WTC11 (cell line): ENCODE measurements at regions not wholly inside any gene's neighbourhood (a gene's known extent, or its start where the extent isn't known, plus 50 kb on each side); places are given as distances from the start of the nearest gene placed in this dataset.

Source experiments
- ATAC-seq: fragments of 200-7000 bp; cut with Tn5 transposase; 2 replicates; pipeline ENCODE4 v1.10.0; 2021; ENCODE audit warnings: mild to moderate bottlenecking, moderate library complexity
- CTCF ChIA-PET: fragments of 300-600 bp; sonication (Branson Sonifier 250); formaldehyde crosslinking; loops from one replicate; lab custom pipeline; 2021; ENCODE audit warnings: antibody characterized with exemption; lab: Charles Lee
- POLR2A ChIA-PET: fragments of 350-600 bp; sonication (Branson Sonifier 250); formaldehyde crosslinking; loops from one replicate; lab custom pipeline; 2021; ENCODE audit warnings: antibody characterized with exemption; lab: Charles Lee
- DNase-seq: peaks from one replicate; pipeline ENCODE4 v3.0.0; 2021; ENCODE audit warnings: low spot score
- H3K27ac Mint-ChIP-seq: 2 replicates; pipeline ENCODE4 v1.8.0; 2021; ENCODE audit warnings: mixed read lengths
- H3K27me3 Mint-ChIP-seq: 2 replicates; pipeline ENCODE4 v1.8.0; 2021; ENCODE audit warnings: low read depth, mild to moderate bottlenecking, moderate library complexity, mixed read lengths
- H3K36me3 Mint-ChIP-seq: 2 replicates; pipeline ENCODE4 v1.8.0; 2021; ENCODE audit warnings: mixed read lengths
- H3K4me1 Mint-ChIP-seq: 2 replicates; pipeline ENCODE4 v1.8.0; 2022; ENCODE audit warnings: mixed read lengths
- H3K4me3 Mint-ChIP-seq: 2 replicates; pipeline ENCODE4 v1.8.0; 2021; ENCODE audit warnings: mild to moderate bottlenecking, moderate library complexity, mixed read lengths
- H3K9me3 Mint-ChIP-seq: 2 replicates; pipeline ENCODE4 v1.8.0; 2021; ENCODE audit warnings: mixed read lengths
- CREB1 ChIP-seq: sonication (generic); formaldehyde crosslinking; IDR thresholded peaks from 2 replicates; pipeline ENCODE4 v1.8.0; 2023; ENCODE audit warnings: mild to moderate bottlenecking, missing genetic modification reagents
- CREM ChIP-seq: sonication (generic); formaldehyde crosslinking; IDR thresholded peaks from 2 replicates; pipeline ENCODE4 v1.8.1; 2022; ENCODE audit warnings: mild to moderate bottlenecking, missing genetic modification reagents, moderate library complexity
- ELF4 ChIP-seq: sonication (generic); formaldehyde crosslinking; IDR thresholded peaks from 2 replicates; pipeline ENCODE4 v1.8.1; 2022; ENCODE audit warnings: low read depth, mild to moderate bottlenecking, moderate library complexity, missing genetic modification reagents
- ESRRA ChIP-seq: sonication (generic); formaldehyde crosslinking; IDR thresholded peaks from 2 replicates; pipeline ENCODE4 v1.8.1; 2022; ENCODE audit warnings: mild to moderate bottlenecking, missing genetic modification reagents, borderline replicate concordance
- ETV6 ChIP-seq: sonication (generic); formaldehyde crosslinking; IDR thresholded peaks from 2 replicates; pipeline ENCODE4 v1.8.1; 2022; ENCODE audit warnings: mild to moderate bottlenecking, missing genetic modification reagents
- FOXK1 ChIP-seq: sonication (generic); formaldehyde crosslinking; IDR thresholded peaks from 2 replicates; pipeline ENCODE4 v1.8.0; 2022; ENCODE audit warnings: mild to moderate bottlenecking, moderate library complexity, missing genetic modification reagents
- NR1H2 ChIP-seq: sonication (generic); formaldehyde crosslinking; IDR thresholded peaks from 2 replicates; pipeline ENCODE4 v1.9.0; 2021; ENCODE audit warnings: mild to moderate bottlenecking, moderate library complexity, missing genetic modification reagents
- SP1 ChIP-seq: sonication (generic); formaldehyde crosslinking; conservative IDR thresholded peaks from 2 replicates; pipeline ENCODE4 v1.8.1; 2022; ENCODE audit warnings: missing genetic modification reagents
- TEAD4 ChIP-seq: sonication (generic); formaldehyde crosslinking; IDR thresholded peaks from 2 replicates; pipeline ENCODE4 v1.8.0; 2022; ENCODE audit warnings: mild to moderate bottlenecking, missing genetic modification reagents
- TP53 ChIP-seq: sonication (generic); formaldehyde crosslinking; IDR thresholded peaks from 2 replicates; pipeline ENCODE4 v1.8.1; 2023; ENCODE audit warnings: mild to moderate bottlenecking, missing genetic modification reagents
- USF2 ChIP-seq: sonication (generic); formaldehyde crosslinking; IDR thresholded peaks from 2 replicates; pipeline ENCODE4 v1.8.1; 2023; ENCODE audit warnings: mild to moderate bottlenecking, missing genetic modification reagents, moderate library complexity
- ZBTB21 ChIP-seq: sonication (generic); formaldehyde crosslinking; IDR thresholded peaks from 2 replicates; pipeline ENCODE4 v1.8.1; 2023; ENCODE audit warnings: mild to moderate bottlenecking, missing genetic modification reagents, borderline replicate concordance
- ZMAT4 ChIP-seq: fragments of 250-450 bp; sonication (Bioruptor Pico); IDR thresholded peaks from 2 replicates; pipeline ENCODE4 v1.9.0; 2021; ENCODE audit warnings: mild to moderate bottlenecking
- ZNF317 ChIP-seq: sonication (generic); formaldehyde crosslinking; IDR thresholded peaks from 2 replicates; pipeline ENCODE4 v1.8.1; 2023; ENCODE audit warnings: low read depth, mild to moderate bottlenecking, moderate library complexity, missing genetic modification reagents, borderline replicate concordance
- ZSCAN18 ChIP-seq: fragments of 250-450 bp; sonication (Bioruptor Pico); IDR thresholded peaks from 2 replicates; pipeline ENCODE4 v2.1.2; 2022; ENCODE audit warnings: mild to moderate bottlenecking, moderate library complexity
- TF ChIP-seq, protein P1 (sequence below): sonication (generic); formaldehyde crosslinking; IDR thresholded peaks from 2 replicates; pipeline ENCODE4 v1.8.0; 2022; ENCODE audit warnings: missing genetic modification reagents
- TF ChIP-seq, protein P2 (sequence below): sonication (generic); formaldehyde crosslinking; IDR thresholded peaks from 2 replicates; pipeline ENCODE4 v1.8.0; 2023; ENCODE audit warnings: missing genetic modification reagents
- TF ChIP-seq, protein P3 (sequence below): sonication (generic); formaldehyde crosslinking; IDR thresholded peaks from 2 replicates; pipeline ENCODE4 v1.8.1; 2023; ENCODE audit warnings: mild to moderate bottlenecking, missing genetic modification reagents, moderate library complexity
- TF ChIP-seq, protein P4 (sequence below): sonication (generic); formaldehyde crosslinking; IDR thresholded peaks from 2 replicates; pipeline ENCODE4 v1.8.1; 2022; ENCODE audit warnings: low read depth, mild to moderate bottlenecking, moderate library complexity, missing genetic modification reagents, borderline replicate concordance
- TF ChIP-seq, protein P5 (sequence below): sonication (generic); formaldehyde crosslinking; conservative IDR thresholded peaks from 2 replicates; pipeline ENCODE4 v1.8.1; 2023; ENCODE audit warnings: mild to moderate bottlenecking, low read depth, missing genetic modification reagents, moderate library complexity
- TF ChIP-seq, protein P6 (sequence below): sonication (generic); formaldehyde crosslinking; IDR thresholded peaks from 2 replicates; pipeline ENCODE4 v1.8.1; 2023; ENCODE audit warnings: mild to moderate bottlenecking, missing genetic modification reagents

- Mint-ChIP-seq H3K9me3 (no peaks in the 10 kb centered on the region), H3K27ac (peak overlapping the region; percentile 97), H3K4me3 (peak overlapping the region; percentile 34), H3K27me3 (no peaks in the 10 kb centered on the region; the same call in none of the 2 replicates), H3K4me1 (peaks cover 60% of the 10 kb centered on the region), H3K36me3 (0 out of 2 replicates have a peak, but pooled peaks cover under 1% of the 10 kb centered on the region)
- POLR2A ChIA-PET, result interaction anchor here (0.6 kb wide), 1 partner anchor 503 kb away, joined by 3 read pairs; no protein-coding TSS in a partner anchor
- CTCF ChIA-PET, result interaction anchor here (0.8 kb wide), 1 partner anchor 504 kb away, joined by 3 read pairs; no protein-coding TSS in a partner anchor
- ATAC-seq, result peak; percentile 88
- peak; percentile 73 for DNase-seq
- TF ChIP-seq, protein P1, sequence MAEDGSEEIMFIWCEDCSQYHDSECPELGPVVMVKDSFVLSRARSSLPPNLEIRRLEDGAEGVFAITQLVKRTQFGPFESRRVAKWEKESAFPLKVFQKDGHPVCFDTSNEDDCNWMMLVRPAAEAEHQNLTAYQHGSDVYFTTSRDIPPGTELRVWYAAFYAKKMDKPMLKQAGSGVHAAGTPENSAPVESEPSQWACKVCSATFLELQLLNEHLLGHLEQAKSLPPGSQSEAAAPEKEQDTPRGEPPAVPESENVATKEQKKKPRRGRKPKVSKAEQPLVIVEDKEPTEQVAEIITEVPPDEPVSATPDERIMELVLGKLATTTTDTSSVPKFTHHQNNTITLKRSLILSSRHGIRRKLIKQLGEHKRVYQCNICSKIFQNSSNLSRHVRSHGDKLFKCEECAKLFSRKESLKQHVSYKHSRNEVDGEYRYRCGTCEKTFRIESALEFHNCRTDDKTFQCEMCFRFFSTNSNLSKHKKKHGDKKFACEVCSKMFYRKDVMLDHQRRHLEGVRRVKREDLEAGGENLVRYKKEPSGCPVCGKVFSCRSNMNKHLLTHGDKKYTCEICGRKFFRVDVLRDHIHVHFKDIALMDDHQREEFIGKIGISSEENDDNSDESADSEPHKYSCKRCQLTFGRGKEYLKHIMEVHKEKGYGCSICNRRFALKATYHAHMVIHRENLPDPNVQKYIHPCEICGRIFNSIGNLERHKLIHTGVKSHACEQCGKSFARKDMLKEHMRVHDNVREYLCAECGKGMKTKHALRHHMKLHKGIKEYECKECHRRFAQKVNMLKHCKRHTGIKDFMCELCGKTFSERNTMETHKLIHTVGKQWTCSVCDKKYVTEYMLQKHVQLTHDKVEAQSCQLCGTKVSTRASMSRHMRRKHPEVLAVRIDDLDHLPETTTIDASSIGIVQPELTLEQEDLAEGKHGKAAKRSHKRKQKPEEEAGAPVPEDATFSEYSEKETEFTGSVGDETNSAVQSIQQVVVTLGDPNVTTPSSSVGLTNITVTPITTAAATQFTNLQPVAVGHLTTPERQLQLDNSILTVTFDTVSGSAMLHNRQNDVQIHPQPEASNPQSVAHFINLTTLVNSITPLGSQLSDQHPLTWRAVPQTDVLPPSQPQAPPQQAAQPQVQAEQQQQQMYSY (CRISPR knock-in tag), result no peak
- TF ChIP-seq ZBTB21 (CRISPR knock-in tag), result no peak
- TF ChIP-seq, protein P2, sequence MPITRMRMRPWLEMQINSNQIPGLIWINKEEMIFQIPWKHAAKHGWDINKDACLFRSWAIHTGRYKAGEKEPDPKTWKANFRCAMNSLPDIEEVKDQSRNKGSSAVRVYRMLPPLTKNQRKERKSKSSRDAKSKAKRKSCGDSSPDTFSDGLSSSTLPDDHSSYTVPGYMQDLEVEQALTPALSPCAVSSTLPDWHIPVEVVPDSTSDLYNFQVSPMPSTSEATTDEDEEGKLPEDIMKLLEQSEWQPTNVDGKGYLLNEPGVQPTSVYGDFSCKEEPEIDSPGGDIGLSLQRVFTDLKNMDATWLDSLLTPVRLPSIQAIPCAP (CRISPR knock-in tag), result no peak
- no peak for TF ChIP-seq ZMAT4 (CRISPR knock-in tag)
- TF ChIP-seq ELF4, result no peak
- TF ChIP-seq, protein P3, sequence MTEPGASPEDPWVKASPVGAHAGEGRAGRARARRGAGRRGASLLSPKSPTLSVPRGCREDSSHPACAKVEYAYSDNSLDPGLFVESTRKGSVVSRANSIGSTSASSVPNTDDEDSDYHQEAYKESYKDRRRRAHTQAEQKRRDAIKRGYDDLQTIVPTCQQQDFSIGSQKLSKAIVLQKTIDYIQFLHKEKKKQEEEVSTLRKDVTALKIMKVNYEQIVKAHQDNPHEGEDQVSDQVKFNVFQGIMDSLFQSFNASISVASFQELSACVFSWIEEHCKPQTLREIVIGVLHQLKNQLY, result no peak
- TF ChIP-seq, protein P4, sequence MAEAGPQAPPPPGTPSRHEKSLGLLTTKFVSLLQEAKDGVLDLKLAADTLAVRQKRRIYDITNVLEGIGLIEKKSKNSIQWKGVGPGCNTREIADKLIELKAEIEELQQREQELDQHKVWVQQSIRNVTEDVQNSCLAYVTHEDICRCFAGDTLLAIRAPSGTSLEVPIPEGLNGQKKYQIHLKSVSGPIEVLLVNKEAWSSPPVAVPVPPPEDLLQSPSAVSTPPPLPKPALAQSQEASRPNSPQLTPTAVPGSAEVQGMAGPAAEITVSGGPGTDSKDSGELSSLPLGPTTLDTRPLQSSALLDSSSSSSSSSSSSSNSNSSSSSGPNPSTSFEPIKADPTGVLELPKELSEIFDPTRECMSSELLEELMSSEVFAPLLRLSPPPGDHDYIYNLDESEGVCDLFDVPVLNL (CRISPR knock-in tag), result no peak
- TF ChIP-seq CREM, result no peak; the same call in none of the 2 replicates
- TF ChIP-seq ZSCAN18 (CRISPR knock-in tag), result no peak
- TF ChIP-seq TEAD4, result no peak
- TF ChIP-seq FOXK1 (CRISPR knock-in tag), result peak; percentile 84
- no peak for TF ChIP-seq CREB1
- TF ChIP-seq ESRRA (CRISPR knock-in tag), result no peak
- TF ChIP-seq, protein P5, sequence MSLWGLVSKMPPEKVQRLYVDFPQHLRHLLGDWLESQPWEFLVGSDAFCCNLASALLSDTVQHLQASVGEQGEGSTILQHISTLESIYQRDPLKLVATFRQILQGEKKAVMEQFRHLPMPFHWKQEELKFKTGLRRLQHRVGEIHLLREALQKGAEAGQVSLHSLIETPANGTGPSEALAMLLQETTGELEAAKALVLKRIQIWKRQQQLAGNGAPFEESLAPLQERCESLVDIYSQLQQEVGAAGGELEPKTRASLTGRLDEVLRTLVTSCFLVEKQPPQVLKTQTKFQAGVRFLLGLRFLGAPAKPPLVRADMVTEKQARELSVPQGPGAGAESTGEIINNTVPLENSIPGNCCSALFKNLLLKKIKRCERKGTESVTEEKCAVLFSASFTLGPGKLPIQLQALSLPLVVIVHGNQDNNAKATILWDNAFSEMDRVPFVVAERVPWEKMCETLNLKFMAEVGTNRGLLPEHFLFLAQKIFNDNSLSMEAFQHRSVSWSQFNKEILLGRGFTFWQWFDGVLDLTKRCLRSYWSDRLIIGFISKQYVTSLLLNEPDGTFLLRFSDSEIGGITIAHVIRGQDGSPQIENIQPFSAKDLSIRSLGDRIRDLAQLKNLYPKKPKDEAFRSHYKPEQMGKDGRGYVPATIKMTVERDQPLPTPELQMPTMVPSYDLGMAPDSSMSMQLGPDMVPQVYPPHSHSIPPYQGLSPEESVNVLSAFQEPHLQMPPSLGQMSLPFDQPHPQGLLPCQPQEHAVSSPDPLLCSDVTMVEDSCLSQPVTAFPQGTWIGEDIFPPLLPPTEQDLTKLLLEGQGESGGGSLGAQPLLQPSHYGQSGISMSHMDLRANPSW, result no peak
- TF ChIP-seq, protein P6, sequence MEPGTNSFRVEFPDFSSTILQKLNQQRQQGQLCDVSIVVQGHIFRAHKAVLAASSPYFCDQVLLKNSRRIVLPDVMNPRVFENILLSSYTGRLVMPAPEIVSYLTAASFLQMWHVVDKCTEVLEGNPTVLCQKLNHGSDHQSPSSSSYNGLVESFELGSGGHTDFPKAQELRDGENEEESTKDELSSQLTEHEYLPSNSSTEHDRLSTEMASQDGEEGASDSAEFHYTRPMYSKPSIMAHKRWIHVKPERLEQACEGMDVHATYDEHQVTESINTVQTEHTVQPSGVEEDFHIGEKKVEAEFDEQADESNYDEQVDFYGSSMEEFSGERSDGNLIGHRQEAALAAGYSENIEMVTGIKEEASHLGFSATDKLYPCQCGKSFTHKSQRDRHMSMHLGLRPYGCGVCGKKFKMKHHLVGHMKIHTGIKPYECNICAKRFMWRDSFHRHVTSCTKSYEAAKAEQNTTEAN (CRISPR knock-in tag), result no peak
- no peak for TF ChIP-seq ZNF317 (CRISPR knock-in tag)
- TF ChIP-seq USF2 (CRISPR knock-in tag), result 0 out of 2 replicates have a peak, but pooled peaks have one; percentile 4
- no peak for TF ChIP-seq TP53 (CRISPR knock-in tag)
- no peak for TF ChIP-seq NR1H2
- TF ChIP-seq SP1 (CRISPR knock-in tag), result peak; percentile 25; the same call in 1 of the 2 replicates
- peak; percentile 62; the same call in 1 of the 2 replicates for TF ChIP-seq ETV6
Measured at GRCh38 chr4:18691431-18692200, 670.1 kb upstream of the LCORL start.
